Thyroid gland (tissue), 4 donors: ENCODE measurements at regions not wholly inside any gene's neighbourhood (a gene's known extent, or its start where the extent isn't known, plus 50 kb on each side); places are given as distances from the start of the nearest gene placed in this dataset.

Experiments used
- CTCF ChIP-seq, 6 experiments: fragments of 200-600 bp in 3 of 6; fragments of 450-650 bp in 3 of 6; sonication (generic) in 3 of 6; IDR thresholded peaks; one replicate each; pipeline ENCODE4 v1.5.1; 2016 to 2019; ENCODE audit warnings: antibody characterized with exemption in 6 of 6, mild to moderate bottlenecking in 2 of 6, inconsistent platforms in 1 of 6, moderate library complexity in 1 of 6
- POLR2A ChIP-seq, 2 donors: fragments of 450-650 bp; IDR thresholded peaks; one replicate each; pipeline ENCODE4 v1.6.1; 2017; ENCODE audit warnings: antibody characterized with exemption in 2 of 2, mild to moderate bottlenecking in 2 of 2, moderate library complexity in 1 of 2

GRCh38 chr7:88545663-88546062 lies 213.8 kb upstream of the ZNF804B start:
- no peak for TF ChIP-seq CTCF (IDR thresholded peaks at IDR 0.05)
- no peak for TF ChIP-seq POLR2A (IDR thresholded peaks at IDR 0.05)
